HG02623 (cell line): ENCODE measurements at regions not wholly inside any gene's neighbourhood (a gene's known extent, or its start where the extent isn't known, plus 50 kb on each side); places are given as distances from the start of the nearest gene placed in this dataset.
"Not testable (repeated sequence)": the region's sequence is repeated elsewhere in the genome, so short reads cannot be mapped to it uniquely, and the experiment has no call there.

Experiments used
- ATAC-seq: cut with Tn5 transposase; IDR thresholded peaks from one replicate; pipeline ENCODE4 v1.9.1; 2021; ENCODE audit warnings: moderate library complexity; ENCODE audit not compliant: unreplicated experiment

- ATAC-seq, result no peak
These were observed 58.2 kb downstream of the RPRM start for GRCh38 chr2:153420394-153420793.

- ATAC-seq, result no peak
These were observed 61.5 kb downstream of the RPRM start for GRCh38 chr2:153417077-153417476.

- no peak for ATAC-seq
These were observed 62.5 kb downstream of the RPRM start for GRCh38 chr2:153416071-153416470.

GRCh38 chr2:153408710-153409385 lies 69.7 kb downstream of the RPRM start:
- no peak for ATAC-seq

- ATAC-seq, result no peak
These were observed 73.4 kb downstream of the RPRM start for GRCh38 chr2:153405196-153405595.

- no peak for ATAC-seq
These were observed 73.8 kb downstream of the RPRM start for GRCh38 chr2:153404792-153405191.

- ATAC-seq, result no peak
These were observed 74.6 kb downstream of the RPRM start for GRCh38 chr2:153403940-153404339.

GRCh38 chr2:153403352-153403751 lies 75.2 kb downstream of the RPRM start:
- ATAC-seq, result not testable (repeated sequence)

- no peak for ATAC-seq
These were observed 83.9 kb downstream of the RPRM start for GRCh38 chr2:153394686-153395085.

- no peak for ATAC-seq
These were observed 84.3 kb downstream of the RPRM start for GRCh38 chr2:153394247-153394646.

- ATAC-seq, result no peak
These were observed 85.0 kb downstream of the RPRM start for GRCh38 chr2:153393518-153393917.

- no peak for ATAC-seq
These were observed 87.4 kb downstream of the RPRM start for GRCh38 chr2:153391131-153391530.

GRCh38 chr2:153388246-153388645 lies 90.3 kb downstream of the RPRM start:
- ATAC-seq, result no peak

- no peak for ATAC-seq
These were observed 91.4 kb downstream of the RPRM start for GRCh38 chr2:153387203-153387602.

GRCh38 chr2:153386481-153386897 lies 92.1 kb downstream of the RPRM start:
- ATAC-seq, result no peak

- peak; percentile 55 for ATAC-seq
These were observed 104.9 kb downstream of the RPRM start for GRCh38 chr2:153373510-153374279.

- ATAC-seq, result no peak
These were observed 118.3 kb downstream of the RPRM start for GRCh38 chr2:153360239-153360638.

- no peak for ATAC-seq
These were observed 124.2 kb downstream of the RPRM start for GRCh38 chr2:153354377-153354776.

GRCh38 chr2:153349603-153350002 lies 129.0 kb downstream of the RPRM start:
- no peak for ATAC-seq

GRCh38 chr2:153347818-153348495 lies 130.6 kb downstream of the RPRM start:
- ATAC-seq, result no peak

- ATAC-seq, result no peak
These were observed 157.7 kb downstream of the RPRM start for GRCh38 chr2:153320879-153321278.

- no peak for ATAC-seq
These were observed 167.1 kb downstream of the RPRM start for GRCh38 chr2:153311432-153311831.
